HG03469 (cell line): ENCODE measurements at regions not wholly inside any gene's neighbourhood (a gene's known extent, or its start where the extent isn't known, plus 50 kb on each side); places are given as distances from the start of the nearest gene placed in this dataset.
"Not testable (repeated sequence)": the region's sequence is repeated elsewhere in the genome, so short reads cannot be mapped to it uniquely, and the experiment has no call there.

Source experiments
- ATAC-seq: cut with Tn5 transposase; IDR thresholded peaks from one replicate; pipeline ENCODE4 v1.9.1; 2021; ENCODE audit warnings: mild to moderate bottlenecking, moderate library complexity, moderate number of reproducible peaks; ENCODE audit not compliant: unreplicated experiment

DNA sequence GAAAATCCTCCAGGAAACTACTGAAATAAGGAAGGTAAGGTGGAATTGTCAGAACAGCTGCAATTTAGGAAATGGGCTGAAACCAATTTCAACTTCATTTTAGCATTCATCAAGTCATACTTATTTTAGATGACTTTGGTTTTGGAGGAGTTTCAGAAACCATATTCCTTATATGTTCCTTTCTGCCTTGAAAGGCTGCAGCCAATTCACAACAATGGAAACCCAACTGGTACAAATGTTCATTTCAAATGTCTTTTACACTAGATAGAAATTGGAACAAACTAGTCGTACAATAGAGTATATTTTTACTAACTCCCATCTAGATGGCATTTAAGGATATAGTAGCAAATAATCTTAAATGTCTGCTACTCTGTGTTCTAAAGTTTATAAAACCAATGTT, 82.6 kb upstream of the ANKH start:
- ATAC-seq, result no peak

DNA sequence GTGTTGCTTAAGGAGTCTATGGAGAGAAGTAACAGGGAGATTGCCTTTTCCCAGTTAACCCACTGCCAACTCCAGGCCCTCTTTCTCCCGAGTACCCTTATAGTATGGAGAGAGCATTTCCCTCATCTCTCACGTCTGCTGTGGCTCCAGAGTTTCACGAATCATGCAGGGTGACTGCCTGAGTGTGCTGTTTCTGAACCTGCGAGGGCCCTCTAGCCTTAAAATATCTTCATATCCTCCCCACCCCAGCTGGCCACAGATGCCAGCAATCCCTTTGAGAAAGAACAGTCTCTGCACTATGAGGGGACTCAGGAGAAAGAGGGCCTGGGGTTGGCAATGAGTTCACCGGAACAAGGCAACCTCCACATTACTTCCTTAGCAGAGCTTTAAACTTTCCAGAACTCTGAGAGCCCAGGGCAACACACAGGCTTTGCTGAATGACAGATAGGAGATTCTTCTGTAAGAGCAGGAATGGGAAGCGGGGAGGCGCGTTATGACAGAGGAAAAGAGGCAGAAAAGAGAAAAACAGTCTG, 81.6 kb upstream of the ANKH start:
- no peak for ATAC-seq

DNA sequence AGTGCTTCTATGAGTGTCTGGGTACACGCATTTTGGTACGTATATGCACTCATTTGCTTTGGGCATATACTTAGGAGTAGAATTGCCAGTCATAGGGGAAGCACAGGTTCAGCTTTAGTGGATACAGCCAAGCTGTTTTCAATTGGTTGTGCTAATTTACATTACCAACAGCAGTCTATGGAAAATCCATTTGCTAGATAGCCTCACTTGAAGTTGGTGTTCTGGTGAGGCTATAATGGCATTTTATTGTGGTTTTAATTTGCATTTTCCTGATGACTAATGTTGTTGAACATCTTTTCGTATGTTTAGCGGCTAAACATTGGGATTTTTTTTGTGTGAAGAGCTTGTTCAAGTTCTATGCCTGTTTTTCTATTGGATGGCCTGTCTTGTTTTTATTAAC, 76.8 kb upstream of the ANKH start:
- no peak for ATAC-seq

DNA sequence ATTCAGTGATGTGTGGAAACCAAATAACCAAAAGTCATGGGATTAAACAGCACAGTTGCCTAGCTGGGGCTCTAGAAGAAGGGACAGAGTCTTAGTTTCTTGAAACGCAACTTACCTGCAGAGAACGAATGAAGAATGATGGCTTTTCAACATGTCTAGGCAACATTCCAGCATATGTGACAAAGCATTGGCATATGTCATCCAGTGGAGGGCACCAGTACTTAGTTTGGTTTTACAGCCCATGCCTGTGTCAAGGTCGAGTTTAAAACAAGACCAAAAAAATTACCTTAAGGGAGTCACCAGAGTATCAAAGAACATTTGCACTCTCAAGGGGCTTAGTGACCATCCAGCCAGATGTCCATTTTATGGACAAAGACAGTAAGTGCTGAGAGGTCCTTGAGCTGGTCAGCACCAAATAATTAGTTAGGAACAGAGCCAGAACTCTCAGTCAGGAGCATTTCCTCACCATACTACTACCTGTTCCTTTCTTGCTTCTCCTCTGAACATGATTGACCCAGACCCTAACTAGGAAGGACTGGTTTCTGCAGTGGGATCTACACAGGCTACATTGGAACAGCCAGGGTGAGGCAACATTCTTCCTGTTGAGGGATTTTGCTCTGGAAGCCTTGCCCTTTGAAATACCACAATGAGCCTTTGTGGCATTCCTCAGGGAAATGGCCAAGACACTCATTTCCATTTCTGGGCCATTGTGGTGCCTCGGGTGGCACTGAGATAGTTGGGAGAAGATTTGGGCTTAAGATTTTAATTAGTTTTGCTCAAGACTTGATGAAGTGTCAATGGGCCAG, 75.4 kb upstream of the ANKH start:
- ATAC-seq, result peak; percentile 91

DNA sequence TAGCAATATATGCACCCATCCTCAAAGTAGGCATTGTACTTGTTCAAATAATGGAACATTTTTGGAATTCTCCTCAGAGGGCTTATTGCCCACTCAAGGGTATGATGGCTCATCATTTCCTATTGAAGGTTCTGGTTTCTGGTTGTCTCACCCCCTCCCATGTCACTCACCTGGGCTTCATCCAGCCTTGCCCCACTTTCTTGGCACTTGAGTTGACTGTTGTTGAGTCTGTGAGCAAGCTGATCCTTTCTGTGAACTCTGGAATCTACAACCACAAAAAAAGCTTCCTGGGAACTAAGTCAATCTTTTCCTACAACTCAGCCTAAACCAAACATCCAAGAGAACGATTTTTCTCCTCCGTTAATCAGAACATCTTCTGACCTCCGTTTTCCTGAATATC, 73.9 kb upstream of the ANKH start:
- no peak for ATAC-seq

DNA sequence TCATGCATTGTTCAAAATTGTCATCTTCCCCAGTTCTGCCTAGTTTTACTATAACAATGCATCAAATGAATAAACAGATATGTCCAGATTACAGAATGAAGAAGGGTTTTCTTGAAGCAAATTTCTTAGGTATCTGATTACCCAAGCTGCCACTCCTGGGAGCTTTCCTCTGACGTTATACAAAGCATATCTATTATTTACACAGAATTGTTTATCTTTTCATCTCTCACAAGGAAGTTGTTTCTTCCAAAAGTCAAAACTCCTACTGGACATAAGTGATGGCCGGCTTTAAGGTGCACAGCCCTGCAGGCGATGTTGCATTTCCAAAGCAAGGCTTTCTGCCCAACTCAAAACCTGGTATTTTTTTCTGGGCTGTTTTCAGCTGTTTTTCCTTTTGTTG, 73.4 kb upstream of the ANKH start:
- no peak for ATAC-seq

DNA sequence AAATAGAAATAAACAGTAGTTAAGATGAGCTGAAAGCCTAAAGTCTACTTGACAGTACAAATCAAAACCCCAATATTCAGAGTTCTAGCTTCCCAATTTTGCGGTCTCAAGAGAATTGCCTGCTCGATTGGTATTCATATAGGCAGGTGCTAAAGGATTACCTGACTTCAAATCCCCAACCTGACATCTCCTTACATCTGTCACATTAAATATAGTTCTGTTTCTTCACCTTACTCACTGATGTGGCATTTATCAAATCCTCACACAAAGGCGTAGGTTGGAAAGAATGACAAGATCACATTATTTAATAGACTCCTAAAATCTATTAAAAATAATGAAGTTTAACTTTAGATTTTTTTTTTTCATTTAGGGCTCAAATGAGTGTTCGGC, 72.8 kb upstream of the ANKH start:
- no peak for ATAC-seq

DNA sequence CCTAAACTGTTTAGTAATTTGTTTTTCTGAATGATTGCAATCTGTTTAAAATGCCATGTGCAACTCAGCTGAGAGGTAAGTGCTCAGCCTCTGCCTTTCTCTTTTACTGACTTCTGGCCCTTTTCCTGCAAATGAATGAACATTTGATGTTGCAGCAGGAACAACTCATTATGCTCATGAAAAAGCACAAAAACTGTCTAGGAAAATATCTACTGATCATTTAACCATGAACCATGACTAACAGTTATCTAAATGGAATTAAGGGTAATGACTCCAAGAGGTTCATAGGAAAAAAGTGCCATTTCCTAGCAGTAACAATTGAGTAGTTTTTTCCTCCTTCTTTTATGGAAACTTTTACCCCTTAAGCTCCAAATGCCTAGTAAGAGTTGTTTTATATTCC, 70.6 kb upstream of the ANKH start:
- no peak for ATAC-seq

DNA sequence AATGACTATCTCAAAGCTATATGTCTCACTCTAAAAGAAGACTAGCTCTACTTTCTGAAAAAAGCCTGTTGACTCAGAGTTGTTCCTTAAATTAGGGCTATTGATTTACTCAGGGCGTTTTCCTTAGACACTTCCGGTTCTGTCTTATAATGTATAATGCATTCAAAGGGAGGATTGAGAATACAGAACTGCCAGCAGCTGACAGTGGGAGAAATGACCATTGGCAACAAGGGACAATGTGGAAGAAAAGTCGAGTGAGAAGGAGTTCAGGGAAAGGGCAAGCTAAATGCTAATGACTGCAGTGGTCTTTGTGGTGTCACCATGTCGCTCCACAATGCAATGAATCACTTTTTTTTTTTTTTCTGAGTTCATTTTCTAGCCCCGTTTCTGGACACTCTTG, 65.7 kb upstream of the ANKH start:
- no peak for ATAC-seq

DNA sequence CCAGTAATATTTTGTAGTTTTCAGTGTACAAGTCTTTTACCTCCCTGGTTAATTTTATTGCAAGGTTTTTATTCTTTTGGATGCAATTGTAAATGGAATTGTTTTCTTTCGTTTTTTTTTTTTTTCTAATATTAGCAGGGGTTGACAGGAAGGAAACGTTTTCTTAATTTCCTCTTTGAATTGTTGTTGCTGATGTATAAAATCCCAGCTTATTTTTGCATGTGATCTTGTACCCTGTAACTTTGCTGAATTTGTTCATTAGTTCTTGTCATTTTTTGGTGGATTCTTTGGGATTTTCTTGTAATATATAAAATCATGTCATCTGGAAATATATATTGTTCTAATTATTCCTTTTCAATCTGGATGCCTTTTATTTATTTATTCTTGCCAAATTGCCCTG, 65.0 kb upstream of the ANKH start:
- no peak for ATAC-seq

DNA sequence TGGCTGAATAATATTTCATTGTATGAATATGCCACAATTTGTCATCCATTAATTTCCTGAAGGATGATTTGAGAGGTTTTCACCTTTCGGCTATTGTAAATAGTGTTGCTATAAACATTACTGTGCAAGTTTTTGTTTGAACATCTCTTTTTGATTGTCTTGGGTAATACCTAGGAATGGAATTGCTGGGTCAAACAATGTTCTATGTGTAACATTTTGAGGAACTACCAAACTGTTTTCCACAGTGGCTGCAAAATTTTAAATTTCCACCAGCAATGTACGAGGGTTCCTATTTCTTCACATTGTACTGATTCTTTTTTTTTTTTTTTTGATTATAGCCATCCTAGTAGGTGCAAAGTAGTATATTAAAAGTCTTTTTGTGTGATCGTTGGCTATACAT, 63.8 kb upstream of the ANKH start:
- ATAC-seq, result no peak

DNA sequence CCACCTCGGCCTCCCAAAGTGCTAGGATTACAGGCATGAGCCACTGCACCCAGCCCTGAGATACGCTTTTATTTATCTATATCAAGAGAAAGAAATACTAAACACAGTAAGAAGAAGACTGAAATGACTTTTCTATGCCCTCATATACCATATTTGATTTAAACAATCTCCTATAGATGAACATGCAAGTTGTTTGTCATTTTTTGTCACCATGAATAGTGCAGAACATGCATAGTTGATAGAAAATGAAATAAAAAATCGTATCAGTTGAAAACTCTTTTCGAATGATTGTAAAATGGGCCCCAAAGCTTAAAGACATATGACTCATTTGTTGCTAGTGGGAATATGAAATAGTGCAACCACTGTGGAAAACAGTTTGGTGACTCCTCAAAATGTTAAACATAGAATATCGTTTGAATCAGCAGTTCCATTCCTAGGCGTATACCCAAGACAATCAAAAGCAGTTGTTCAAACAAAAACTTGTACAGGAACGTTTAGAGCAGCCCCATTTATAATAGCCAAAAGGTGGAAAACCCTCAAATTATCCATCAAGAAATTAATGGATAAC, 61.4 kb upstream of the ANKH start:
- no peak for ATAC-seq

DNA sequence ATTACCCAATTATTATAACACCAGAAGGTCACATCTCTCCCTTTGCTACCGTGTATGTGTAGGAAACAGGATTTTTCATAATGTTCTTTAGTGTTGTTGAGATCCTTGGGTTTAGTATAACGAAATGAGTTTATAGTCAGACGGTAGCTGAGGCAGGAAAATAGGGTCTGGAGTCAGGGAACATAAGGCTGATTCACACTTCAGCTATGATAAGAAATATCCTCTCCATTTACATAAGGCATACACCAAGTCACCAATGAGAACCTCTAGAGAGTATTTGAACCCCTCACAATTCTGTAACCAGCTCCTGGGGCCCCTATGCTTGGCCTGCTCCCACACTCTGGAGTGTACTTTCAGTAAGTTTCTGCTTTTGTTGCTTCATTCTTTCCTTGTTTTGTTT, 58.9 kb upstream of the ANKH start:
- no peak for ATAC-seq

DNA sequence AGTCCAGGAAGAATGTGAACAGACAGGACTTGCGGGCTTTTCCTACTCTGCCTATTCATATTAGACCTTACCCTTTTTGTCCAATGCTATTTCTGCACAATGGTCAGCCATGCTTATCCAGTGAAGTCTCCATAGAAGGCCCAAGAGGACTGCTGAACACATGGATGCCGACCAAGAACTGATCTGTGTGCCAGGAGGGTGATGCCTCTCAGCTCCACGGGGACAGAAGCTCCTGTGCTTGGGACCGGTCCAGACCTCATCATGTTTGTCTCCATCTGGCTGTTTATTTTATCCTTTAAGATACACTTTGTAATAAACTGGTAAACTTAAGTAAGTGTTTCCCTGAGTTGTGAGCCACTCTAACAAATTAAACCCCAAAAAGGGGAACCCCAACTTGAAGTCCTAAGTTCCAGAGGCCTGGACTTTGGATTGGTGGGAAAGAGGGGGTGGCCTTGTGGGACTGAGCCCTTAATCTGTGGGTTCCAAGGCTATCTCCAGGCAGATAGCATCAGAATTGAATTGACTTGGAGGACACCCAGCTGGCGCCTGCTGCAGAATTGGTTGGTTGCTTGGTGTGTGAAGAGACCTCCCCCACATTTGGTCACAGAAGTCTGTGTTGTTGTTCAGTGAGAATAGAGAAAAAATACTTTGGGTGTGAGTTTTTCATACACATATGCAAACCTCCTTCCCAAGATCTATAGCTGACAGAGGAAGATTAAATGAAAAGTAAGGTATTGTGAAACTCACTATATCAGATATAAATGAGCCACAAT, 57.9 kb upstream of the ANKH start:
- ATAC-seq, result no peak

DNA sequence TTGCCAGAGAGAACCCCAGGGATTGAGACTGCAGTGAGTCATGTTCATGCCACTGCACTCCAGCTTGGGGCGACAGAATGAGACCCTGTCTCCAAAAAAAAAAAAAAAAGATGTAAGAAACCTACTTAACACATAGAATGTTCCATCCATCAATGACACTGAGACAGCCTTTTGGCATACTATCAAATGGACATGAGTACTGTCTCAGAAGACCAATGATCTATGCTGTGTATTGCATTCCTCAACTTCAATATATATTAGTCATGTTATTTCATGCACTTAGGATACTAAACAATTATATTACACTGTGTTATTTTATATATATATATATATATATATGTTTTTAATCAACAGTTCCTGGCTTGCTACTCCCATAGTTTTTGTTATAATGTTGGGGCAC, 57.1 kb upstream of the ANKH start:
- no peak for ATAC-seq

DNA sequence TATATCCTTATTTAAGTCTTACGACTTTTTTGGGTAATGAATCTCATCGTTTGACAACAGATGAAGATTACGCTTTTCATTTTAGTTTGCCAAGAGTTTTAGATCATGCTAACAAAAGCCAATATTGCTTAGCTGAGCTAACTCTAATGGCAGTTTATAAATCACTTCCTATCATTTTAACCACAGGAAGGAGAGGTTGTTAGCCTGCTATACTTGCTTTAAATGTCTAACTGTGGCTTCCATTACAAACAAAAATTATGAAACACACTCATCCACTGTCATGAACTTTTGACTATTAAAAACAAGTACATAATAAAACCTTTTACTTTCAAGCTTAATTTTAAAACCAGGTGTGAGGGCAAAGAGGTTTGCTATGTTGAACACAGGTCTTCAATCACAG, 53.7 kb upstream of the ANKH start:
- ATAC-seq, result no peak

DNA sequence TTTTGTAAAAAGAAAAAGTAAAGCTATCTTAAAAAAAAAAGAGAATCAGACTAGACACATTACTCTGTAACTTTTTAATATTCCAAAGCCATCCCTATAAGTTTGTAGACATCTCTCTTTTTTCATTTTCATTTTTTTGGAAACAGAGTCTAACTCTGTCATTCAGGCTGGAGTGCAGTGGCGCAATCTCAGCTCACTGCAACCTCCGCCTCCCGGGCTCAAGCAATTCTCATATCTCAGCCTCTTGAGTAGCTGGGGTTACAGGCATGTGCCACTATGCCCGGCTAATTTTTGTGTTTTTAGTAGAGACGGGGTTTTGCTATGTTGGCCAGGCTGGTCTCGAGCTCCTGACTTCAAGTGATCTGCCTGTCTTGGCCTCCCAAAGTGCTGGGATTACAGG, 51.4 kb upstream of the ANKH start:
- not testable (repeated sequence) for ATAC-seq

DNA sequence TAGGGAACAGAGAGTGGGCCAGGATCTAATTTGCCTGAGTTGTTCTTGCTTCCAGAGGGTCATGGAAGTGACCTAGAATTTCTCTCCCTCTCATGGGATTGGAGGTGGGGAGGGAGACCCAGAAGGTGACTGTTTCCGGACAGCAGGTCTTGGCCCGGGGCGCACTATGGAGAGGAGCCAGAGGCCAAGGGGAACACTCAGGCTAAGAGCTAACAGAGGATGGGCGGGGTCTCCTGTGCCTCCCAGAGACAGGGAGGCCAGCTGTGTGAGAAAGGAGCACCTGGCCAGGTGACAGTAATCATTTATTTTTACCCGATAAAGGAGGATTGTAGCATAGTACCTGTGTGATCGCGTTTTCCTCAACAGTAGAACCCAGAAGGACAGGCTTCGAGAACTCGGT, 50.9 kb upstream of the ANKH start:
- ATAC-seq, result no peak
